ENCODE measurements at regions not wholly inside any gene's neighbourhood (a gene's known extent, or its start where the extent isn't known, plus 50 kb on each side); places are given as distances from the start of the nearest gene placed in this dataset.

- intact Hi-C loops (cut with DNase I; ENCODE audit: low total_unique reads), result no loop called here
Observed at GRCh38 chr20:50455656-50456451, 54.3 kb upstream of the PTPN1 start.

GRCh38 chr20:50456452-50457324 lies 53.5 kb upstream of the PTPN1 start:
- Histone ChIP-seq H3K27me3 (no peaks in the 10 kb centered on the region), H3K9me3 (no peaks in the 10 kb centered on the region), H3K27ac (peak overlapping the region in 1 of 2 donors; percentile 44), H3K36me3 (no peaks in the 10 kb centered on the region), H3K4me3 (no peak overlapping the region), H3K4me1 (peaks cover 3 to 9% of the 10 kb centered on the region in 2 donors)
- intact Hi-C loops (cut with DNase I; ENCODE audit: low total_unique reads), result no loop called here
- no peak for DNase-seq (ENCODE audit: low spot score in 2 of 2)
- TF ChIP-seq POLR2AphosphoS5 (IDR thresholded peaks at IDR 0.05) (no peak), CTCF (IDR thresholded peaks at IDR 0.05) (no peak), POLR2A (IDR thresholded peaks at IDR 0.05) (no peak)

More at GRCh38 chr20:50455656-50456451, 54.3 kb upstream of the PTPN1 start:
- H3K36me3 ChIP-seq, result no peaks in the 10 kb centered on the region
- H3K4me3 ChIP-seq, result no peak overlapping the region
- TF ChIP-seq CTCF (IDR thresholded peaks at IDR 0.05) (no peak), POLR2AphosphoS5 (IDR thresholded peaks at IDR 0.05) (no peak), POLR2A (IDR thresholded peaks at IDR 0.05) (no peak)
- H3K4me1 ChIP-seq, result peaks cover 3 to 6% of the 10 kb centered on the region in 2 donors
- no peaks in the 10 kb centered on the region for H3K9me3 ChIP-seq
- H3K27me3 ChIP-seq, result no peaks in the 10 kb centered on the region
- H3K27ac ChIP-seq, result peak overlapping the region; percentile 9 to 44
- no peak for DNase-seq (ENCODE audit: low spot score in 2 of 2)

GRCh38 chr20:50459124-50459918 lies 50.9 kb upstream of the PTPN1 start:
- Histone ChIP-seq H3K27me3 (no peaks in the 10 kb centered on the region), H3K36me3 (no peaks in the 10 kb centered on the region), H3K4me3 (no peak overlapping the region), H3K9me3 (no peaks in the 10 kb centered on the region), H3K4me1 (peaks cover 3 to 9% of the 10 kb centered on the region in 2 donors), H3K27ac (no peak overlapping the region)
- intact Hi-C loops (cut with DNase I; ENCODE audit: low total_unique reads), result no loop called here
- no peak for DNase-seq (ENCODE audit: low spot score in 2 of 2)
- TF ChIP-seq CTCF (IDR thresholded peaks at IDR 0.05) (no peak), POLR2A (IDR thresholded peaks at IDR 0.05) (no peak), POLR2AphosphoS5 (IDR thresholded peaks at IDR 0.05) (no peak)

GRCh38 chr20:50460115-50460607 lies 50.0 kb upstream of the PTPN1 start:
- H3K27ac ChIP-seq, result peak overlapping the region; percentile 59 to 61
- peak overlapping the region in 1 of 3 donors; percentile 4 for H3K4me3 ChIP-seq
- peaks cover 3 to 9% of the 10 kb centered on the region in 2 donors for H3K4me1 ChIP-seq
- no peaks in the 10 kb centered on the region for H3K9me3 ChIP-seq
- no peak for DNase-seq (ENCODE audit: low spot score in 2 of 2)
- TF ChIP-seq POLR2AphosphoS5 (IDR thresholded peaks at IDR 0.05) (no peak), CTCF (IDR thresholded peaks at IDR 0.05) (no peak), POLR2A (IDR thresholded peaks at IDR 0.05) (no peak)
- H3K27me3 ChIP-seq, result no peaks in the 10 kb centered on the region
- H3K36me3 ChIP-seq, result no peaks in the 10 kb centered on the region
- intact Hi-C loops (cut with DNase I; ENCODE audit: low total_unique reads), result no loop called here

All from breast epithelium (tissue), 4 donors.